Bronchial epithelial cell (primary cell): ENCODE measurements at regions not wholly inside any gene's neighbourhood (a gene's known extent, or its start where the extent isn't known, plus 50 kb on each side); places are given as distances from the start of the nearest gene placed in this dataset.

ENCODE experiments used
- DNase-seq: peaks from one replicate; pipeline ENCODE4 v3.0.0-alpha.2; 2010; ENCODE audit warnings: low read depth
- FAIRE-seq: peaks from 2 replicates; lab custom pipeline; 2011; peaks lifted over from hg19 to GRCh38; lab: Jason Lieb, UNC
- H3K27me3 ChIP-seq: 2 replicates; pipeline ENCODE4 v1.5.1; 2011; ENCODE audit warnings: low read length; ENCODE audit not compliant: control insufficient read depth, insufficient read depth
- H3K36me3 ChIP-seq: 2 replicates; pipeline ENCODE4 v1.5.1; 2011; ENCODE audit warnings: low read length; ENCODE audit not compliant: control insufficient read depth, insufficient read depth
- H3K4me3 ChIP-seq: 2 replicates; pipeline ENCODE4 v1.5.1; 2011; ENCODE audit warnings: mild to moderate bottlenecking, low read depth, low read length, control low read depth
- CTCF ChIP-seq: IDR thresholded peaks from 2 replicates; pipeline ENCODE4 v1.5.1; 2011; ENCODE audit warnings: mild to moderate bottlenecking, moderate library complexity, low read length, control low read depth, inconsistent platforms; ENCODE audit not compliant: insufficient read depth, severe bottlenecking

DNA sequence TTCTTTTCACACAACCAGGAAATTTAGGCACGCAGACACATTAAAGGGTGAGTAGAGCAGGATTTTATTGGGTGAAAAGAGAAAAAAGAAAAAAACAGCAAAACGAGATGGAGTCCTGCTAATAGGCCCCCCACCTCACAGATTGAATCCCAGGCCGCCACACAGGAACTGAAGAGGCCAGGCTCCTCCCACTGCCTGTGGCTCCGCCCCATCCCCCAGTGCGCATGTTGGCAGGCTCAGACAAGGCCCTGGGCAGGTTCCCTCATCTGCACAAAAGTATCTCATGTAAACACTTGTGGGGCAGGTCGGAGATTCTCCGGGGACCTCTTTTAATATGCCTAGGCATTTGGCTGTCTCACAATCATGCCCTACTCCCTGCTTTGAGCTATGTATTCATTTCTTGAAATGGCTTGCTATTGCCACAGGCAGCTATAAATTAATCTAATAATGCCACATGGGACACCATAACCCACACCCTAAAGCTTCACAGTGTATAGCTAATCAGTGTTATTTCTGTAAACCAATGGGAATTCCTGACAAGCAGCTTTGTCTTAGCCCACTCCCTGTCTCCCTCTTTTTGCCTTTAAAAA is 76.2 kb upstream of the KIF5B start:
- Histone ChIP-seq H3K27me3 (no peaks in the 10 kb centered on the region), H3K36me3 (no peaks in the 10 kb centered on the region), H3K4me3 (no peak overlapping the region)
- no peak for TF ChIP-seq CTCF
- FAIRE-seq = no peak
- DNase-seq = no peak

DNA sequence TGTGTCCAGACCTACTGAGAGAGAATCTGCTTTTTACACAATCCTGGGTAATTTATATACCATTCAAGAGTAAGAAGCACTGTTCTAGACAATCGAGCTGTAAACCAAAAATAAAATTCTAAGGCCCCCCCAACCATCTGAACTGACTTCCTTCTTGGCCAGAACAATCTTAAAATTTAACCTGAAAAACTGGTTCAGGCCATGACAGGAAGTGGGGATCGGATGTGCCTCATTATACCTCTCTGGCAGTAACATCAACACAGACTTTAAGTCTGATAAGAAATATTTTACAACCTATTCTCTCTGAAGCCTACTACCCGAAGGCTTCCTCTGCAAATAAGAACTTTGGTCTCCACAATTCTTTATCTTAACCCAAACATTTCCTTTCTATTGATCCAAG is 75.2 kb upstream of the KIF5B start:
- DNase-seq (peak; percentile 45), FAIRE-seq (no peak)
- H3K27me3 ChIP-seq = no peaks in the 10 kb centered on the region
- TF ChIP-seq CTCF = no peak
- no peaks in the 10 kb centered on the region for H3K36me3 ChIP-seq
- H3K4me3 ChIP-seq = no peak overlapping the region

DNA sequence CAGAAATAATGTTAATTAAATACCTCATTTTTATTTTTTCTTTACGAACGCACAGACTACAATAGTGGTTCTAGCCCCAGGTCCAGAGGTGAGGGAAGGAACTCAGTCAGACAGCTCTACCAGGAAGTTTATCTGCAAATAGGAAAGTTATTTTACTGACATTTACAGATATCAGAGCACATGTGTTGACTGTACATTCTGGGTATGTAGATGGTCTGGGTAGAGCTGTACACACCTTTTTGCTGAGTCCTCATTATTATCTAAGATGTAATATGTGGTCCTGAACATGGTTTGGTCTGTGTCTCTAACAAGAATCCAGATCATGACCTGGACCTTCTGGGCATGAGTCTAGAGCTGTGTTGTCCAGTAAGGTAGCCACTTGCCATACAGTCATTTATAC is 74.6 kb upstream of the KIF5B start:
- H3K36me3 ChIP-seq = no peaks in the 10 kb centered on the region
- no peak for DNase-seq
- no peak for FAIRE-seq
- no peaks in the 10 kb centered on the region for H3K27me3 ChIP-seq
- no peak overlapping the region for H3K4me3 ChIP-seq
- no peak for TF ChIP-seq CTCF

GRCh38 chr10:32125023-32125422 is 68.8 kb upstream of the KIF5B start:
- Histone ChIP-seq H3K4me3 (no peak overlapping the region), H3K27me3 (no peaks in the 10 kb centered on the region), H3K36me3 (no peaks in the 10 kb centered on the region)
- no peak for DNase-seq
- FAIRE-seq = no peak
- TF ChIP-seq CTCF = no peak

- no peak for TF ChIP-seq CTCF
- no peaks in the 10 kb centered on the region for H3K36me3 ChIP-seq
- DNase-seq (no peak), FAIRE-seq (no peak)
- H3K4me3 ChIP-seq = no peak overlapping the region
- H3K27me3 ChIP-seq = no peaks in the 10 kb centered on the region
Observed at GRCh38 chr10:32123021-32123420, 66.8 kb upstream of the KIF5B start.

DNA sequence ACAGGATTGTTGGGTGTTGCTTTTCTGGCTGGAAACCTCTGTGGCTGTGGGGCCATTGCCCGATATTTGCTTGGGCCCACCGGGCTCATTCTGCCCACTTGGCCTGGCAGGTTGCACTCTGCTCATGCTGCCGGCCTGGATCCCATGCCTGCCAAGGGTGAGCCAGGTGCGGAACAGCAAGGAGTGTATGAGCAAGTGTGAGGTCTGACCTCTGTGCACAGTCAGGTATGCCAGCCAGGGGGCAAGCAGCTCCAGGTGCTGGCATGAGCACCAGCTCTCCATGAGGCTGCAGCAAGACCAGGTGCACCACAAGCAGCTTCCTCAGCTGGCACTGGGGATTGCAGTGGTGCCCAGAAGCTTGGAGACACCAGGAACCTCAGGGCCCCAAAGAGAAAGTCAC is 65.4 kb upstream of the KIF5B start:
- FAIRE-seq (no peak), DNase-seq (no peak)
- no peak overlapping the region for H3K4me3 ChIP-seq
- no peaks in the 10 kb centered on the region for H3K36me3 ChIP-seq
- no peaks in the 10 kb centered on the region for H3K27me3 ChIP-seq
- no peak for TF ChIP-seq CTCF
